Stimulated activated naive CD8-positive, alpha-beta T cell treated with anti-CD3 and anti-CD28 coated beads, Interleukin-15, Interleukin-2, amounts not matched to agents 100 ng/mL and 50 ng/mL, for 24 hours (primary cell): ENCODE measurements at regions not wholly inside any gene's neighbourhood (a gene's known extent, or its start where the extent isn't known, plus 50 kb on each side); places are given as distances from the start of the nearest gene placed in this dataset.

ENCODE experiments used
- H3K27ac Mint-ChIP-seq: one replicate; pipeline ENCODE4 v1.8.0; 2021; ENCODE audit warnings: mild to moderate bottlenecking, mixed read lengths
- H3K27me3 Mint-ChIP-seq: one replicate; pipeline ENCODE4 v1.8.0; 2021; ENCODE audit warnings: mixed read lengths
- H3K36me3 Mint-ChIP-seq: one replicate; pipeline ENCODE4 v1.8.0; 2021; ENCODE audit warnings: low read depth, mixed read lengths
- H3K4me1 Mint-ChIP-seq: one replicate; pipeline ENCODE4 v1.8.0; 2021; ENCODE audit warnings: low read depth, mixed read lengths
- H3K4me3 Mint-ChIP-seq: one replicate; pipeline ENCODE4 v1.8.0; 2021; ENCODE audit warnings: mild to moderate bottlenecking, mixed read lengths
- H3K9me3 Mint-ChIP-seq: one replicate; pipeline ENCODE4 v1.8.0; 2021; ENCODE audit warnings: mixed read lengths

GRCh38 chr6:223763-224162 is 68.5 kb upstream of the DUSP22 start:
- H3K27ac Mint-ChIP-seq = peak overlapping the region; percentile 98
- no peaks in the 10 kb centered on the region for H3K27me3 Mint-ChIP-seq
- no peaks in the 10 kb centered on the region for H3K36me3 Mint-ChIP-seq
- H3K9me3 Mint-ChIP-seq = no peaks in the 10 kb centered on the region
- H3K4me1 Mint-ChIP-seq = peaks cover 94% of the 10 kb centered on the region
- no peak overlapping the region for H3K4me3 Mint-ChIP-seq

GRCh38 chr6:224350-224749 is 67.9 kb upstream of the DUSP22 start:
- Mint-ChIP-seq H3K4me1 (peaks cover 94% of the 10 kb centered on the region), H3K4me3 (no peak overlapping the region), H3K27ac (peak overlapping the region; percentile 98), H3K36me3 (no peaks in the 10 kb centered on the region), H3K27me3 (no peaks in the 10 kb centered on the region), H3K9me3 (no peaks in the 10 kb centered on the region)

- no peaks in the 10 kb centered on the region for H3K27me3 Mint-ChIP-seq
- H3K4me1 Mint-ChIP-seq = peaks cover 89% of the 10 kb centered on the region
- H3K9me3 Mint-ChIP-seq = no peaks in the 10 kb centered on the region
- H3K27ac Mint-ChIP-seq = peak overlapping the region; percentile 98
- H3K4me3 Mint-ChIP-seq = peak overlapping the region; percentile 32
- no peaks in the 10 kb centered on the region for H3K36me3 Mint-ChIP-seq
Measured at GRCh38 chr6:225121-225721, 67.1 kb upstream of the DUSP22 start.

- no peaks in the 10 kb centered on the region for H3K27me3 Mint-ChIP-seq
- H3K27ac Mint-ChIP-seq = peak overlapping the region; percentile 98
- H3K36me3 Mint-ChIP-seq = no peaks in the 10 kb centered on the region
- no peaks in the 10 kb centered on the region for H3K9me3 Mint-ChIP-seq
- peak overlapping the region; percentile 32 for H3K4me3 Mint-ChIP-seq
- H3K4me1 Mint-ChIP-seq = peaks cover 89% of the 10 kb centered on the region
Measured at GRCh38 chr6:225907-226306, 66.4 kb upstream of the DUSP22 start.

GRCh38 chr6:226516-227073 is 65.7 kb upstream of the DUSP22 start:
- Mint-ChIP-seq H3K36me3 (no peaks in the 10 kb centered on the region), H3K4me1 (peaks cover 87% of the 10 kb centered on the region), H3K27ac (peak overlapping the region; percentile 70), H3K27me3 (no peaks in the 10 kb centered on the region), H3K4me3 (no peak overlapping the region), H3K9me3 (no peaks in the 10 kb centered on the region)

- peaks cover 87% of the 10 kb centered on the region for H3K4me1 Mint-ChIP-seq
Measured at GRCh38 chr6:227074-227782, 65.1 kb upstream of the DUSP22 start.

GRCh38 chr6:227812-228338 is 64.4 kb upstream of the DUSP22 start:
- no peaks in the 10 kb centered on the region for H3K27me3 Mint-ChIP-seq
- H3K9me3 Mint-ChIP-seq = no peaks in the 10 kb centered on the region
- H3K4me1 Mint-ChIP-seq = peaks cover 87% of the 10 kb centered on the region

More at GRCh38 chr6:227074-227782, 65.1 kb upstream of the DUSP22 start:
- no peaks in the 10 kb centered on the region for H3K9me3 Mint-ChIP-seq
- H3K4me3 Mint-ChIP-seq = no peak overlapping the region
- H3K36me3 Mint-ChIP-seq = no peaks in the 10 kb centered on the region
- H3K27me3 Mint-ChIP-seq = no peaks in the 10 kb centered on the region
- H3K27ac Mint-ChIP-seq = peak overlapping the region; percentile 70

GRCh38 chr6:228881-229651 is 63.2 kb upstream of the DUSP22 start:
- Mint-ChIP-seq H3K36me3 (no peaks in the 10 kb centered on the region), H3K4me1 (peaks cover 82% of the 10 kb centered on the region), H3K9me3 (no peaks in the 10 kb centered on the region), H3K27me3 (no peaks in the 10 kb centered on the region), H3K27ac (no peak overlapping the region), H3K4me3 (no peak overlapping the region)

More at GRCh38 chr6:227812-228338, 64.4 kb upstream of the DUSP22 start:
- no peaks in the 10 kb centered on the region for H3K36me3 Mint-ChIP-seq
- H3K27ac Mint-ChIP-seq = no peak overlapping the region
- H3K4me3 Mint-ChIP-seq = no peak overlapping the region

- Mint-ChIP-seq H3K27me3 (no peaks in the 10 kb centered on the region), H3K9me3 (no peaks in the 10 kb centered on the region), H3K4me3 (no peak overlapping the region), H3K36me3 (no peaks in the 10 kb centered on the region), H3K4me1 (peaks cover 79% of the 10 kb centered on the region), H3K27ac (no peak overlapping the region)
Measured at GRCh38 chr6:231779-232178, 60.5 kb upstream of the DUSP22 start.

GRCh38 chr6:232982-233640 is 59.2 kb upstream of the DUSP22 start:
- Mint-ChIP-seq H3K4me3 (no peak overlapping the region), H3K27me3 (no peaks in the 10 kb centered on the region), H3K27ac (no peak overlapping the region), H3K4me1 (peaks cover 76% of the 10 kb centered on the region), H3K36me3 (no peaks in the 10 kb centered on the region), H3K9me3 (no peaks in the 10 kb centered on the region)

GRCh38 chr6:234706-235372 is 57.4 kb upstream of the DUSP22 start:
- Mint-ChIP-seq H3K4me3 (no peak overlapping the region), H3K36me3 (no peaks in the 10 kb centered on the region), H3K9me3 (no peaks in the 10 kb centered on the region), H3K4me1 (peaks cover 66% of the 10 kb centered on the region), H3K27ac (peak overlapping the region; percentile 98), H3K27me3 (no peaks in the 10 kb centered on the region)

- Mint-ChIP-seq H3K27me3 (no peaks in the 10 kb centered on the region), H3K9me3 (no peaks in the 10 kb centered on the region), H3K36me3 (no peaks in the 10 kb centered on the region), H3K4me1 (peaks cover 58% of the 10 kb centered on the region), H3K4me3 (peak overlapping the region; percentile 75), H3K27ac (peak overlapping the region; percentile 98)
Measured at GRCh38 chr6:235763-236360, 56.4 kb upstream of the DUSP22 start.

- Mint-ChIP-seq H3K4me1 (peaks cover 53% of the 10 kb centered on the region), H3K27ac (peak overlapping the region; percentile 98), H3K4me3 (peak overlapping the region; percentile 75), H3K36me3 (no peaks in the 10 kb centered on the region), H3K9me3 (no peaks in the 10 kb centered on the region), H3K27me3 (no peaks in the 10 kb centered on the region)
Measured at GRCh38 chr6:236519-236918, 55.8 kb upstream of the DUSP22 start.

GRCh38 chr6:240151-240550 is 52.1 kb upstream of the DUSP22 start:
- Mint-ChIP-seq H3K4me3 (no peak overlapping the region), H3K36me3 (no peaks in the 10 kb centered on the region), H3K27ac (no peak overlapping the region), H3K4me1 (peaks cover 25% of the 10 kb centered on the region), H3K27me3 (no peaks in the 10 kb centered on the region), H3K9me3 (no peaks in the 10 kb centered on the region)
